Fibroblast of villous mesenchyme (primary cell): ENCODE measurements at regions not wholly inside any gene's neighbourhood (a gene's known extent, or its start where the extent isn't known, plus 50 kb on each side); places are given as distances from the start of the nearest gene placed in this dataset.

Experiments used
- DNase-seq: peaks from one replicate; pipeline ENCODE4 v3.0.0-alpha.2; 2010; ENCODE audit warnings: low read depth
- H3K4me3 ChIP-seq: 2 replicates; pipeline ENCODE4 v1.5.1; 2011; ENCODE audit warnings: low read depth, mild to moderate bottlenecking, low read length
- TF ChIP-seq, protein P1 (sequence below): IDR thresholded peaks from 2 replicates; pipeline ENCODE4 v1.5.1; 2012; ENCODE audit warnings: low read depth, mild to moderate bottlenecking, low read length; ENCODE audit not compliant: insufficient read depth

DNA sequence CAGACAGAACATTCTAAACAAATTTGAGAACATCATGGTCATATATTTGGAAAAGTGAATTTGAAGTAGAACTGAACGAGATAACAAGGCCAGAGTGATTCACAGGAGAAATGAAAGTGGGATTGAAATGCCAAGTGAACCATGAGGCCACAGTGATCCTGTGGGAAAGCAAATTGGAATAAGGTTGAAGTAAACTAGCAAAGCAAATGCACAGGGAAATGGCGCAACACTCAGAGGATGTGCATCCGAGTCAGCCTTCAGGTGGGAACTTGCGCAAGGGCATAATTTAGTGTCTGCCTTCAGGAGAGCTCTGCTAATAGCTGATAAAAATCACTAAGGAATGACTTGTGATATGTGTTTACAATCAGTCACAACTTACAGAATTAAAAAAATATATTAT lies 696.6 kb downstream of the LIG4 start:
- peak; percentile 2 for DNase-seq
- H3K4me3 ChIP-seq: no peak overlapping the region
- TF ChIP-seq, protein P1, sequence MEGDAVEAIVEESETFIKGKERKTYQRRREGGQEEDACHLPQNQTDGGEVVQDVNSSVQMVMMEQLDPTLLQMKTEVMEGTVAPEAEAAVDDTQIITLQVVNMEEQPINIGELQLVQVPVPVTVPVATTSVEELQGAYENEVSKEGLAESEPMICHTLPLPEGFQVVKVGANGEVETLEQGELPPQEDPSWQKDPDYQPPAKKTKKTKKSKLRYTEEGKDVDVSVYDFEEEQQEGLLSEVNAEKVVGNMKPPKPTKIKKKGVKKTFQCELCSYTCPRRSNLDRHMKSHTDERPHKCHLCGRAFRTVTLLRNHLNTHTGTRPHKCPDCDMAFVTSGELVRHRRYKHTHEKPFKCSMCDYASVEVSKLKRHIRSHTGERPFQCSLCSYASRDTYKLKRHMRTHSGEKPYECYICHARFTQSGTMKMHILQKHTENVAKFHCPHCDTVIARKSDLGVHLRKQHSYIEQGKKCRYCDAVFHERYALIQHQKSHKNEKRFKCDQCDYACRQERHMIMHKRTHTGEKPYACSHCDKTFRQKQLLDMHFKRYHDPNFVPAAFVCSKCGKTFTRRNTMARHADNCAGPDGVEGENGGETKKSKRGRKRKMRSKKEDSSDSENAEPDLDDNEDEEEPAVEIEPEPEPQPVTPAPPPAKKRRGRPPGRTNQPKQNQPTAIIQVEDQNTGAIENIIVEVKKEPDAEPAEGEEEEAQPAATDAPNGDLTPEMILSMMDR: no peak

- peak; percentile 29 for DNase-seq
- TF ChIP-seq, protein P1: no peak
These were observed 697.0 kb downstream of the LIG4 start for GRCh38 chr13:107518292-107518691.

DNA sequence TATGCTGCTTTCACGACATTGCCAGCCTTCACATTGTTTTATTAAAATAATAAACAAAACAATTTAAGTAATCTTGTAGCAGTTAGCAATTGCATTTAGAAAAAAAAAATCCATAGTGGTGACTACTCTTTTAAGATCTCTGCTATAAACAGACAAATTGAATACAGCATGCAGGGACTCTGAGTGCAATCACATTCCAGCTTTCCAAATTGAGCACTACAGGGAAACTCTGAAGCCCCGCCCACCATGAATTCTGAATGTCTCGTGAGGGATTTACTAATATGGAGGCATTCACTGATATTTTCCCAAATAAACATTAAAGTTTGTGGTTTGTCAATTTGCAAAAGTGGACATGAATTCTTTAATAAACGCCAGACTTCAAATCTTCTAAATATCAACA lies 698.8 kb downstream of the LIG4 start:
- H3K4me3 ChIP-seq: no peak overlapping the region
- no peak for DNase-seq
- TF ChIP-seq, protein P1: no peak

More at GRCh38 chr13:107518292-107518691, 697.0 kb downstream of the LIG4 start:
- H3K4me3 ChIP-seq: no peak overlapping the region

- no peak for DNase-seq
These were observed 702.8 kb downstream of the LIG4 start for GRCh38 chr13:107512551-107512950.

GRCh38 chr13:107497661-107498060 lies 717.7 kb downstream of the LIG4 start:
- TF ChIP-seq, protein P1: no peak
- DNase-seq: no peak
- no peak overlapping the region for H3K4me3 ChIP-seq

More at GRCh38 chr13:107512551-107512950, 702.8 kb downstream of the LIG4 start:
- TF ChIP-seq, protein P1: no peak
- no peak overlapping the region for H3K4me3 ChIP-seq

- no peak for DNase-seq
- TF ChIP-seq, protein P1: no peak
- H3K4me3 ChIP-seq: no peak overlapping the region
These were observed 722.1 kb downstream of the LIG4 start for GRCh38 chr13:107493266-107493665.

DNA sequence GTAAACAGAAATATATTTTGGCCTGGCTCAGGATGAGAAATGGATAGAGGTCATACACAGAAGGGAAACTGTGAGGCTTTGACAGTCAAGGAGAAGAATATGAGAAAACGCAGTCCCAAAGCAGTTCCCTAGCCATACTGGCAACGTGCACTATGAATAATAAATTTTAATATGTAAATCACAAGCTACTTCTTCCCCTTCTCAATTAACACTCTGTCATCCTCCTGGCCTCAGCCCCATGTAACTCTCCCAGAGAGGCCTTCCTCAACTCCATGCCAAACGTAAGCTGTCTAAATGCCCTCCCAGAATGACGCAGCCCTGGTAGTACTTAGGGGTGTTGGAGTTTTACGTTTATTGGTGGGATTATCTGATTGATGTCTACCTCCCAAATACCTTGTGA lies 732.6 kb downstream of the LIG4 start:
- TF ChIP-seq, protein P1: no peak
- DNase-seq: no peak
- H3K4me3 ChIP-seq: no peak overlapping the region
